HepG2 (cell line): ENCODE measurements at regions not wholly inside any gene's neighbourhood (a gene's known extent, or its start where the extent isn't known, plus 50 kb on each side); places are given as distances from the start of the nearest gene placed in this dataset.
A peak's percentile ranks its signal among the peaks of the same experiment; 100 is the strongest.

Experiments
- JUND ChIP-seq: sonication (generic); formaldehyde crosslinking; IDR thresholded peaks from 2 replicates; pipeline ENCODE4 v1.8.0; 2022; ENCODE audit warnings: mild to moderate bottlenecking, missing genetic modification reagents
- NR1H2 ChIP-seq: sonication (generic); formaldehyde crosslinking; IDR thresholded peaks from 2 replicates; pipeline ENCODE4 v1.8.1; 2022; ENCODE audit warnings: low read depth, missing genetic modification reagents, borderline replicate concordance
- RBFOX2 ChIP-seq: fragments of 200-400 bp; formaldehyde crosslinking; IDR thresholded peaks from 2 replicates; pipeline ENCODE4 v1.6.1; 2017; ENCODE audit warnings: low read depth, mild to moderate bottlenecking, low read length
- ZNF350 ChIP-seq: sonication (generic); formaldehyde crosslinking; IDR thresholded peaks from 2 replicates; pipeline ENCODE4 v1.4.0; 2020; ENCODE audit warnings: mild to moderate bottlenecking, low read depth, missing genetic modification reagents, borderline replicate concordance
- TF ChIP-seq, protein P1 (sequence below): sonication (generic); formaldehyde crosslinking; IDR thresholded peaks from 2 replicates; pipeline ENCODE4 v1.4.0; 2020; ENCODE audit warnings: missing genetic modification reagents
- TF ChIP-seq, protein P2 (sequence below): sonication (generic); formaldehyde crosslinking; IDR thresholded peaks from 2 replicates; pipeline ENCODE4 v1.5.0; 2020; ENCODE audit warnings: mild to moderate bottlenecking, missing genetic modification reagents, moderate library complexity
- TF ChIP-seq, protein P3 (sequence below): sonication (generic); formaldehyde crosslinking; IDR thresholded peaks from 2 replicates; pipeline ENCODE4 v1.4.0; 2020; ENCODE audit warnings: mild to moderate bottlenecking, missing genetic modification reagents

DNA sequence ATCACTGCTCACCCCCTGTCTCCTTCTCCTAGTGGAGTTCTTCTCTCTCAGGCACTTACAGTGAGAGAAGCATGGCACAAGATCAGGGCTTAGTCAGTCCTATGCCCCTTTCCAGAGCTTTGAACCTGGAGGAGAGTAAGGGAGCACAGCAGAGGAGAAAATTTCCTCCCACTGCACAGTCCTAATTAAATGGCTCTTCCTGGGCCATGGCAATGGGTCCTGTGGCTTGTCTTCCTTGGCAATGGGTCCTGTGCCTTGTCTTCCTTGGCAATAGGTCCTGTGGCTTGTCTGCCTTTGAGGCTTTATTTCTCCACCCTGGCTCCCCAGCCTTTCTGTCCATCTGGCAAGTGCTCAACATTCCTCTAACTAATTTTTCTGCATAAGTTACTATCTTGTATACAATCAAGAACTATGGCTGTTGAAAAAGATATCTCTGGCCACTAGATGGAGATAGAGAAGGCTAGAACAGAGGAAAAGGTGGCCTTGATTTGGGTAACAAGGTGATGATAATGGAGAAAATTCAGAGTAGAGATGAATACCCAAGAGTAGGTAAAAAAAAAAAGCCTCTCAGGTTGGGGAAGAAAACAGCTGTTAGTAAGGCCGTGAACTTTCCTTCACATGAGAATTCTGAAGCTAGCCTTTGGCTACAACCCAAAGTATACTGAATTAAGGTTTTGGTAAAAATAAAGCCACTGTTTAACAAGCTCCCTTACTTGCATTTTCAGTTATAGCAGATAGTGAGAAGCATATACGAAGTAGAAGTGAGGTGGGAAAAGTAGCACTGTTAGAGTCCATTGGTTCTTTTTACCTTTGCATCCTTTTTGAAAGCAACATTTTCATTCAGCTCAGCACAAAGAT lies 504.9 kb downstream of the DOK5 start:
- TF ChIP-seq JUND (CRISPR knock-in tag), result no peak
- TF ChIP-seq, protein P1, sequence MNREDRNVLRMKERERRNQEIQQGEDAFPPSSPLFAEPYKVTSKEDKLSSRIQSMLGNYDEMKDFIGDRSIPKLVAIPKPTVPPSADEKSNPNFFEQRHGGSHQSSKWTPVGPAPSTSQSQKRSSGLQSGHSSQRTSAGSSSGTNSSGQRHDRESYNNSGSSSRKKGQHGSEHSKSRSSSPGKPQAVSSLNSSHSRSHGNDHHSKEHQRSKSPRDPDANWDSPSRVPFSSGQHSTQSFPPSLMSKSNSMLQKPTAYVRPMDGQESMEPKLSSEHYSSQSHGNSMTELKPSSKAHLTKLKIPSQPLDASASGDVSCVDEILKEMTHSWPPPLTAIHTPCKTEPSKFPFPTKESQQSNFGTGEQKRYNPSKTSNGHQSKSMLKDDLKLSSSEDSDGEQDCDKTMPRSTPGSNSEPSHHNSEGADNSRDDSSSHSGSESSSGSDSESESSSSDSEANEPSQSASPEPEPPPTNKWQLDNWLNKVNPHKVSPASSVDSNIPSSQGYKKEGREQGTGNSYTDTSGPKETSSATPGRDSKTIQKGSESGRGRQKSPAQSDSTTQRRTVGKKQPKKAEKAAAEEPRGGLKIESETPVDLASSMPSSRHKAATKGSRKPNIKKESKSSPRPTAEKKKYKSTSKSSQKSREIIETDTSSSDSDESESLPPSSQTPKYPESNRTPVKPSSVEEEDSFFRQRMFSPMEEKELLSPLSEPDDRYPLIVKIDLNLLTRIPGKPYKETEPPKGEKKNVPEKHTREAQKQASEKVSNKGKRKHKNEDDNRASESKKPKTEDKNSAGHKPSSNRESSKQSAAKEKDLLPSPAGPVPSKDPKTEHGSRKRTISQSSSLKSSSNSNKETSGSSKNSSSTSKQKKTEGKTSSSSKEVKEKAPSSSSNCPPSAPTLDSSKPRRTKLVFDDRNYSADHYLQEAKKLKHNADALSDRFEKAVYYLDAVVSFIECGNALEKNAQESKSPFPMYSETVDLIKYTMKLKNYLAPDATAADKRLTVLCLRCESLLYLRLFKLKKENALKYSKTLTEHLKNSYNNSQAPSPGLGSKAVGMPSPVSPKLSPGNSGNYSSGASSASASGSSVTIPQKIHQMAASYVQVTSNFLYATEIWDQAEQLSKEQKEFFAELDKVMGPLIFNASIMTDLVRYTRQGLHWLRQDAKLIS, result no peak
- no peak for TF ChIP-seq RBFOX2
- TF ChIP-seq, protein P2, sequence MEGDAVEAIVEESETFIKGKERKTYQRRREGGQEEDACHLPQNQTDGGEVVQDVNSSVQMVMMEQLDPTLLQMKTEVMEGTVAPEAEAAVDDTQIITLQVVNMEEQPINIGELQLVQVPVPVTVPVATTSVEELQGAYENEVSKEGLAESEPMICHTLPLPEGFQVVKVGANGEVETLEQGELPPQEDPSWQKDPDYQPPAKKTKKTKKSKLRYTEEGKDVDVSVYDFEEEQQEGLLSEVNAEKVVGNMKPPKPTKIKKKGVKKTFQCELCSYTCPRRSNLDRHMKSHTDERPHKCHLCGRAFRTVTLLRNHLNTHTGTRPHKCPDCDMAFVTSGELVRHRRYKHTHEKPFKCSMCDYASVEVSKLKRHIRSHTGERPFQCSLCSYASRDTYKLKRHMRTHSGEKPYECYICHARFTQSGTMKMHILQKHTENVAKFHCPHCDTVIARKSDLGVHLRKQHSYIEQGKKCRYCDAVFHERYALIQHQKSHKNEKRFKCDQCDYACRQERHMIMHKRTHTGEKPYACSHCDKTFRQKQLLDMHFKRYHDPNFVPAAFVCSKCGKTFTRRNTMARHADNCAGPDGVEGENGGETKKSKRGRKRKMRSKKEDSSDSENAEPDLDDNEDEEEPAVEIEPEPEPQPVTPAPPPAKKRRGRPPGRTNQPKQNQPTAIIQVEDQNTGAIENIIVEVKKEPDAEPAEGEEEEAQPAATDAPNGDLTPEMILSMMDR (CRISPR knock-in tag), result peak; percentile 44; the same call in 1 of the 2 replicates
- no peak for TF ChIP-seq ZNF350
- TF ChIP-seq NR1H2, result no peak
- TF ChIP-seq, protein P3, sequence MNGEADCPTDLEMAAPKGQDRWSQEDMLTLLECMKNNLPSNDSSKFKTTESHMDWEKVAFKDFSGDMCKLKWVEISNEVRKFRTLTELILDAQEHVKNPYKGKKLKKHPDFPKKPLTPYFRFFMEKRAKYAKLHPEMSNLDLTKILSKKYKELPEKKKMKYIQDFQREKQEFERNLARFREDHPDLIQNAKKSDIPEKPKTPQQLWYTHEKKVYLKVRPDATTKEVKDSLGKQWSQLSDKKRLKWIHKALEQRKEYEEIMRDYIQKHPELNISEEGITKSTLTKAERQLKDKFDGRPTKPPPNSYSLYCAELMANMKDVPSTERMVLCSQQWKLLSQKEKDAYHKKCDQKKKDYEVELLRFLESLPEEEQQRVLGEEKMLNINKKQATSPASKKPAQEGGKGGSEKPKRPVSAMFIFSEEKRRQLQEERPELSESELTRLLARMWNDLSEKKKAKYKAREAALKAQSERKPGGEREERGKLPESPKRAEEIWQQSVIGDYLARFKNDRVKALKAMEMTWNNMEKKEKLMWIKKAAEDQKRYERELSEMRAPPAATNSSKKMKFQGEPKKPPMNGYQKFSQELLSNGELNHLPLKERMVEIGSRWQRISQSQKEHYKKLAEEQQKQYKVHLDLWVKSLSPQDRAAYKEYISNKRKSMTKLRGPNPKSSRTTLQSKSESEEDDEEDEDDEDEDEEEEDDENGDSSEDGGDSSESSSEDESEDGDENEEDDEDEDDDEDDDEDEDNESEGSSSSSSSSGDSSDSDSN (CRISPR knock-in tag), result no peak
